Ishikawa (cell line): ENCODE measurements at regions not wholly inside any gene's neighbourhood (a gene's known extent, or its start where the extent isn't known, plus 50 kb on each side); places are given as distances from the start of the nearest gene placed in this dataset.

Experiments used
- CEBPB ChIP-seq: IDR thresholded peaks from 2 replicates; pipeline ENCODE4 v1.6.1; 2012
- CREB1 ChIP-seq: IDR thresholded peaks from 2 replicates; pipeline ENCODE4 v1.6.1; 2012; ENCODE audit warnings: low read depth
- EGR1 ChIP-seq: IDR thresholded peaks from 2 replicates; pipeline ENCODE4 v1.6.1; 2012
- EP300 ChIP-seq: IDR thresholded peaks from 2 replicates; pipeline ENCODE4 v1.6.1; 2012; ENCODE audit warnings: borderline replicate concordance
- FOXM1 ChIP-seq: IDR thresholded peaks from 2 replicates; pipeline ENCODE4 v1.6.1; 2012; ENCODE audit warnings: low read depth, borderline replicate concordance
- NFIC ChIP-seq: IDR thresholded peaks from 2 replicates; pipeline ENCODE4 v1.6.1; 2012
- RAD21 ChIP-seq: IDR thresholded peaks from 2 replicates; pipeline ENCODE4 v1.6.1; 2012; ENCODE audit warnings: low read depth
- TAF1 ChIP-seq: IDR thresholded peaks from 2 replicates; pipeline ENCODE4 v1.6.1; 2012; ENCODE audit warnings: low read depth, mild to moderate bottlenecking
- TCF12 ChIP-seq: IDR thresholded peaks from 2 replicates; pipeline ENCODE4 v1.6.1; 2012; ENCODE audit warnings: low read depth
- TEAD4 ChIP-seq: IDR thresholded peaks from 2 replicates; pipeline ENCODE4 v1.6.1; 2012
- YY1 ChIP-seq: IDR thresholded peaks from 2 replicates; pipeline ENCODE4 v1.6.1; 2012; ENCODE audit warnings: low read depth
- ZBTB7A ChIP-seq: IDR thresholded peaks from 2 replicates; pipeline ENCODE4 v1.6.1; 2012; ENCODE audit warnings: low read depth
- TF ChIP-seq, protein P1 (sequence below): IDR thresholded peaks from 2 replicates; pipeline ENCODE4 v1.6.1; 2012
- TF ChIP-seq, protein P2 (sequence below): IDR thresholded peaks from 2 replicates; pipeline ENCODE4 v1.6.1; 2012
- TF ChIP-seq, protein P3 (sequence below): IDR thresholded peaks from 2 replicates; pipeline ENCODE4 v1.6.1; 2012; ENCODE audit warnings: low read depth, mild to moderate bottlenecking

DNA sequence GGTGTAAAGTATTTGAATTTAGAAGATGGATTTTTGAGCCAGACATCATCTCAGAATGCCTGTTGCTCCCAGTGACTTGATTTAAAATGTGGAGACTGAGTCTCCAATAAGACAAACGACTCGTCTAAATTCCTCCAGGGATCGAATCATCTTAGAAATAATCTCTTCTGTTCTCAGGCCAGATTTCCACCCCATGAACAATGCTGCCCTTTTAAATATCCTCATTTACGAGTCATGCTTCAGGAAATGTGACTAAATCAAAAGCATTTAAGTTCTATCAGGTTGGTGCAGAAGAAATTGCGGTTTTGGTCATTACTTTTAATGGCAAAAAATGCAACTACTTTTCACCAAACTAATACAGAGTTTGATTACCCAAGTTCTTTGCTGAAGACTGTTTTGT lies 684.6 kb upstream of the SOX11 start:
- TF ChIP-seq ZBTB7A, result no peak
- TF ChIP-seq, protein P1, sequence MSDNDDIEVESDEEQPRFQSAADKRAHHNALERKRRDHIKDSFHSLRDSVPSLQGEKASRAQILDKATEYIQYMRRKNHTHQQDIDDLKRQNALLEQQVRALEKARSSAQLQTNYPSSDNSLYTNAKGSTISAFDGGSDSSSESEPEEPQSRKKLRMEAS, result no peak
- TF ChIP-seq TAF1, result no peak
- TF ChIP-seq RAD21, result no peak

DNA sequence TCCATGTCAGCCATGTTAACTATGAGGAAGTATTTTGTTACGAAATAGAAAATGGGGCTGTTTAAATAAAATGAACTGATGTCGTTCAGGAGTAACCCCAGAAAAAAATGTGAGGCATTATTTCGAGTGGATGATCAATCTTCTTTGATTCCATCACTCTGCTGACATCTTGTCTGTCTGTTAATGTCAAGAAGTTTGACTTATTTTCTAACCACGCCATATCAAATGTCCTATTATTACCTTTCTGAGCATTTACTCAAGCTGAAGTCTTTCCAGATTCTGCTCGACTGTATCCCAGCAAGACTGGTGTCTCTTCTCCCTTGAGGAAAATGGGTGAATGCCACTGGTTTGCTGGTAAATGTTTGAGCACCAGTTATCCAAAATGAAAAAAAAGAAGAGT lies 672.9 kb upstream of the SOX11 start:
- TF ChIP-seq TEAD4 (no peak), ZBTB7A (no peak), RAD21 (no peak), FOXM1 (no peak), NFIC (no peak), CREB1 (no peak), EGR1 (no peak), CEBPB (no peak), EP300 (no peak), TCF12 (no peak)
- TF ChIP-seq, protein P2, sequence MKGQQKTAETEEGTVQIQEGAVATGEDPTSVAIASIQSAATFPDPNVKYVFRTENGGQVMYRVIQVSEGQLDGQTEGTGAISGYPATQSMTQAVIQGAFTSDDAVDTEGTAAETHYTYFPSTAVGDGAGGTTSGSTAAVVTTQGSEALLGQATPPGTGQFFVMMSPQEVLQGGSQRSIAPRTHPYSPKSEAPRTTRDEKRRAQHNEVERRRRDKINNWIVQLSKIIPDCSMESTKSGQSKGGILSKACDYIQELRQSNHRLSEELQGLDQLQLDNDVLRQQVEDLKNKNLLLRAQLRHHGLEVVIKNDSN, result no peak
- TF ChIP-seq, protein P1, result no peak

DNA sequence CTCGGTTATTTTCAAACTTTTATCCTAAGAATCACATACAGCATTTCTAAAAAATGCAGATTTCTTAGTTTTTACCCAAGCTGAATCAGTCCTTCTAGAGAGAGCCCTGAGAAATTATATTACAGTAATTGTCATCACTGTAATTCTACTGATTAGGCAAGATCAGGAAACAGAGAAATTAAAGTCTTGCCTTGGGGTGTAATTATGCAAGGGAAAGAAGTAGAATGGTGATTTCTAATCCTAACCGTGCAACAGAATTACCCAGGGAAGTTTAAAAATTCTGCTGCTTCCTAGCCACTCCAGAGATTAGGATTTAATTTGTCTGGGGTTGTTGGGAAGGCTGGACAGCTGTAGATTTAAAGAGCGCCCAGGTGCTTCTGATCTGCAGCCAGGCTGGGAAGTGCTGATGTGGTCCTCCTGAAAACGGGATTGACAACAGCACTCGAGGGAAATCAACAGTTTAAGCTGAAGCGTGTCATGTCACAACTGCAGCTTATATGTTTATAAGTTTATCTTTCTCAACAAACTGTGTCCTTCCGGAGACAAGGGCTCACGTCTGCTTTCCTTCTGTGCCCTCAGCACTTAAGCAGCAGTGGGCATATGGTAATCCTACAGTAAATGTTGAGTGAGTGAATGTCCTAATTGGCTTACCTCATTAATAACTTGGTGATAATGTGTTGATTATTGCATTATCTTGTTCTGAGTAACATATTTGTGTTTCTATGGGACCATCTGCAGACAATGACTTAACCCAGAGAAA lies 671.9 kb upstream of the SOX11 start:
- no peak for TF ChIP-seq TEAD4
- no peak for TF ChIP-seq RAD21
- no peak for TF ChIP-seq YY1
- TF ChIP-seq, protein P1, result no peak
- TF ChIP-seq CREB1, result no peak
- TF ChIP-seq, protein P2, result no peak
- no peak for TF ChIP-seq EGR1
- TF ChIP-seq CEBPB, result no peak
- no peak for TF ChIP-seq FOXM1
- TF ChIP-seq EP300, result no peak
- TF ChIP-seq ZBTB7A, result no peak
- TF ChIP-seq TAF1, result no peak

DNA sequence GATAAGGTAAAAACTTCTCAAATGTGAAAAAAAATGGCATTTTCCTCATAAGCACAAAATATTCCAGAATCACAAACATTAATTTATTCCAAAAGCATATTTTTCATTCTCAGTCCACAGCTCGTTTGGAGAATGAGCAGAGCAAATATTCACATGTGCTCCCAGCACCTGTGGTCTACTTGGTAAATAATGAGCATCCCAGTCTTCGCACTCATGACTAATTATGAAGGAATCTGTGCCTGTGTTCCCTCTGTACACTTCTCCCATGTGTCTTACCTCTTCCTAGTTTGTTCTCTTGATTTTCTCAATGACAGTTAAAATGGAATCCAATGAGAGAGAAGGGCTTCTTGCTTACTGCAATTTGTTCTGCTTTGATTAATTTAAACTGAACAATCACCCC lies 671.0 kb upstream of the SOX11 start:
- TF ChIP-seq, protein P1, result no peak
- TF ChIP-seq, protein P2, result no peak
- TF ChIP-seq NFIC (no peak), CEBPB (no peak), ZBTB7A (no peak), FOXM1 (no peak), RAD21 (no peak), CREB1 (no peak), EGR1 (no peak), TEAD4 (no peak), EP300 (no peak), TCF12 (no peak)
- TF ChIP-seq, protein P3, sequence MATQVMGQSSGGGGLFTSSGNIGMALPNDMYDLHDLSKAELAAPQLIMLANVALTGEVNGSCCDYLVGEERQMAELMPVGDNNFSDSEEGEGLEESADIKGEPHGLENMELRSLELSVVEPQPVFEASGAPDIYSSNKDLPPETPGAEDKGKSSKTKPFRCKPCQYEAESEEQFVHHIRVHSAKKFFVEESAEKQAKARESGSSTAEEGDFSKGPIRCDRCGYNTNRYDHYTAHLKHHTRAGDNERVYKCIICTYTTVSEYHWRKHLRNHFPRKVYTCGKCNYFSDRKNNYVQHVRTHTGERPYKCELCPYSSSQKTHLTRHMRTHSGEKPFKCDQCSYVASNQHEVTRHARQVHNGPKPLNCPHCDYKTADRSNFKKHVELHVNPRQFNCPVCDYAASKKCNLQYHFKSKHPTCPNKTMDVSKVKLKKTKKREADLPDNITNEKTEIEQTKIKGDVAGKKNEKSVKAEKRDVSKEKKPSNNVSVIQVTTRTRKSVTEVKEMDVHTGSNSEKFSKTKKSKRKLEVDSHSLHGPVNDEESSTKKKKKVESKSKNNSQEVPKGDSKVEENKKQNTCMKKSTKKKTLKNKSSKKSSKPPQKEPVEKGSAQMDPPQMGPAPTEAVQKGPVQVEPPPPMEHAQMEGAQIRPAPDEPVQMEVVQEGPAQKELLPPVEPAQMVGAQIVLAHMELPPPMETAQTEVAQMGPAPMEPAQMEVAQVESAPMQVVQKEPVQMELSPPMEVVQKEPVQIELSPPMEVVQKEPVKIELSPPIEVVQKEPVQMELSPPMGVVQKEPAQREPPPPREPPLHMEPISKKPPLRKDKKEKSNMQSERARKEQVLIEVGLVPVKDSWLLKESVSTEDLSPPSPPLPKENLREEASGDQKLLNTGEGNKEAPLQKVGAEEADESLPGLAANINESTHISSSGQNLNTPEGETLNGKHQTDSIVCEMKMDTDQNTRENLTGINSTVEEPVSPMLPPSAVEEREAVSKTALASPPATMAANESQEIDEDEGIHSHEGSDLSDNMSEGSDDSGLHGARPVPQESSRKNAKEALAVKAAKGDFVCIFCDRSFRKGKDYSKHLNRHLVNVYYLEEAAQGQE, result no peak

DNA sequence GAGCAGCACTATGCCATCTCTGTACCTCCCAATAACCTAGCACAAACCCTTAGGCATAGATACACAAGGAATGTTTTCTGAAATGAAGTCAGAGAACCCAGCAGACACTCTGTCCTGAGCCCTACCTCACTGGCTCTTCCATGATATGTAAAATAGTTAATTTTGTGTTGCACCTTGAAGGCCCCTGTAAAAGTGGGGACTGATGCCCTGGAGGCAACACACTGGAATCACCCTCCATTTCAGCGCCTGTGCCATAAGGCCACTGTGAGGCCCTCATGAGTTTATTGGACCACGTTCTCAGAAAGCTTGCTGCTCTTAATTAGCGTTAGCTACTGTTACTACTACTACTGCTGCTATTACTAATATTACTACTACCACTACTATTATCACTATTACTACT lies 670.1 kb upstream of the SOX11 start:
- TF ChIP-seq CREB1, result no peak
- no peak for TF ChIP-seq NFIC
- TF ChIP-seq, protein P2, result no peak
- TF ChIP-seq CEBPB, result no peak
- TF ChIP-seq, protein P1, result no peak
- no peak for TF ChIP-seq EGR1
- TF ChIP-seq FOXM1, result no peak
- TF ChIP-seq EP300, result no peak
- TF ChIP-seq, protein P3, result no peak
- no peak for TF ChIP-seq TAF1
- no peak for TF ChIP-seq TCF12
- no peak for TF ChIP-seq ZBTB7A
- TF ChIP-seq RAD21, result no peak
- TF ChIP-seq YY1, result no peak
- TF ChIP-seq TEAD4, result no peak
